SH-SY5Y (cell line): ENCODE measurements at regions not wholly inside any gene's neighbourhood (a gene's known extent, or its start where the extent isn't known, plus 50 kb on each side); places are given as distances from the start of the nearest gene placed in this dataset.

Source experiments
- GATA2 ChIP-seq: IDR thresholded peaks from 2 replicates; pipeline ENCODE4 v1.6.1; 2011; ENCODE audit warnings: mild to moderate bottlenecking, low read depth, low read length
- GATA3 ChIP-seq: IDR thresholded peaks from 2 replicates; pipeline ENCODE4 v1.6.1; 2011; ENCODE audit warnings: low read depth, mild to moderate bottlenecking, low read length, moderate library complexity

DNA sequence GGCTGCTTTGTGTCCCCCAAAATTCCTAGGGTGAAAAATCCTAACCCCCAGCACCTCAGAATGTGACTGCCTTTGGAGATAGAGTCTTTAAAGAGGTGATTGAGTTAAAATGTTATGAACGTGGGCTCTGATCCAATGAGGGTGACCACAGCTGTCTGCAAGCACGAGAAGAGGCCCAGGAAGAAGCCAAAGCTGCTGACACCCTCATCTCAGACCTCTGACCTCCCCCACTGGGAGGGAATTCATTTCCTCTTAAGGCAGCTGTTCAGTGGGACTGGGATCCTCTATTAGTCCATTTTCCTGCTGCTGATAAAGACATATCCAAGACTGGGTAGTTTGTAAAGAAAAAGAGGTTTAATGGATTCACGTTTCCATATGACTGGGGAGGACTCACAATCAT lies 544.4 kb downstream of the DCDC2C start:
- no peak for TF ChIP-seq GATA2
- TF ChIP-seq GATA3, result no peak
